Prostate gland (tissue), 2 donors: ENCODE measurements at regions not wholly inside any gene's neighbourhood (a gene's known extent, or its start where the extent isn't known, plus 50 kb on each side); places are given as distances from the start of the nearest gene placed in this dataset.

ENCODE experiments used
- DNase-seq: peaks from one replicate; pipeline ENCODE4 v3.0.0-alpha.2; 2019; ENCODE audit warnings: low spot score
- H3K27ac ChIP-seq, 2 donors: fragments of 200-600 bp; sonication (generic); 2 replicates each; pipeline ENCODE4 v1.5.1; 2017 to 2019
- H3K27me3 ChIP-seq: fragments of 200-600 bp; sonication (generic); replicated peaks from 2 replicates; pipeline ENCODE4 v1.5.1; 2019; ENCODE audit not compliant: insufficient read depth
- H3K36me3 ChIP-seq, 2 donors: fragments of 200-600 bp; sonication (generic); 1 replicate in 1 of 2; 2 replicates in 1 of 2; pipeline versions ENCODE4 v1.5.1 to v1.8.1; 2017 to 2019
- H3K4me1 ChIP-seq: fragments of 200-600 bp; sonication (generic); replicated peaks from 2 replicates; pipeline ENCODE4 v1.5.1; 2019
- H3K4me3 ChIP-seq, 2 donors: fragments of 200-600 bp; sonication (generic); 2 replicates each; pipeline ENCODE4 v1.5.1; 2017 to 2019
- H3K9me3 ChIP-seq: fragments of 200-600 bp; sonication (generic); 2 replicates; pipeline ENCODE4 v1.5.1; 2017
- CTCF ChIP-seq, 4 experiments: fragments of 200-600 bp in 2 of 4; fragments of 450-650 bp in 2 of 4; sonication (generic) in 2 of 4; IDR thresholded peaks; 1 replicate in 3 of 4; 2 replicates in 1 of 4; pipeline ENCODE4 v1.5.1; 2016 to 2019; ENCODE audit warnings: antibody characterized with exemption in 4 of 4, mild to moderate bottlenecking in 2 of 4, moderate library complexity in 2 of 4
- POLR2A ChIP-seq: fragments of 450-650 bp; IDR thresholded peaks from one replicate; pipeline ENCODE4 v1.6.1; 2016; ENCODE audit warnings: antibody characterized with exemption, mild to moderate bottlenecking
- POLR2AphosphoS5 ChIP-seq: sonication (generic); formaldehyde crosslinking; IDR thresholded peaks from one replicate; pipeline ENCODE4 v1.6.1; 2017; ENCODE audit warnings: antibody characterized with exemption
- WGBS: methylation state at CpG from one replicate; pipeline ENCODE4 v1.1.5; 2018; 5-methylcytosine and 5-hydroxymethylcytosine counted together
- intact Hi-C: fragments of 100-400 bp; cut with DNase I; formaldehyde crosslinking; loops from one replicate; pipeline ENCODE4 v1.14.2; 2022

- H3K4me1 ChIP-seq, result no peaks in the 10 kb centered on the region
- no peaks in the 10 kb centered on the region for H3K27me3 ChIP-seq
- no peak for DNase-seq
- no peak overlapping the region for H3K27ac ChIP-seq
- H3K4me3 ChIP-seq, result no peak overlapping the region
- no peaks in the 10 kb centered on the region for H3K36me3 ChIP-seq
- intact Hi-C loops, result loop anchor here (10.0 kb wide), 1 partner anchor 370 kb away; the partner anchor contains the start of gene LYPLAL1
- TF ChIP-seq CTCF (IDR thresholded peaks at IDR 0.05) (peak in 2 of 4 experiments; percentile 9 to 22), POLR2AphosphoS5 (no peak), POLR2A (no peak)
- H3K9me3 ChIP-seq, result no peaks in the 10 kb centered on the region
- WGBS, result 55% methylated on average over 5 of the region's 5 CpGs
These were observed 68.6 kb downstream of the ZC3H11B start for GRCh38 chr1:219544163-219544846.

DNA sequence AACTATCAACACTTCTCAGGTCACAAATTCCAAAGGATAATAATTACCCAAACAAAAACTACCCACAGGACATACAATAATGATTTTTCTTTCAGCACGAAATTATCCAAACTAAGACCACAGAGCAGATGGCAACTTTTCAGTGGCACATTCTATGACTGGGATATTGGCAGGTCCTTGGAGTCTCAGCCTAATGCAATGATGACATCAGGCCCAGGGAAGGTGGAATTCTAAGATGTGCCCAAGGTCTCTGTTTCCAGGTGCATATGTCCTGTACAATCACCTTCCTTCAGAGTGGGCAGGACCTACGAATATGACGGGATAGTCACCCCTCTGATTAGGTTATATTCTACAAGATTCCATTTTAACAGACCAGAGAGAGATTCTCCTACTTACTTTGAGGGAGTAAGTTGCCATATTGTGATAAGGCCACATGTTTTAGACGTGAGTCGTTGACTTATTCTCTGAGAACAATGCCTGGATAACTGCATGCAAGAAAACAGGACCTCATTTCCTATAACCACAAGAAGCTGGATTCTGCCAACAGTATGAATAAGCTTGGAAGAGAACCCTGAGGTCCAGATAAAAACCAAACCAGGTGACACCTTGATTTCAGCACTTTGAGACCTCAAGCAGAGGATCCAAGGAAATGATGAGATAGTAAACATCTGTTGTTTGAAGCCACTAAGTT lies 69.9 kb downstream of the ZC3H11B start:
- H3K27ac ChIP-seq, result no peak overlapping the region
- H3K4me1 ChIP-seq, result no peaks in the 10 kb centered on the region
- intact Hi-C loops, result loop anchor here (10.0 kb wide), 1 partner anchor 368 kb away; the partner anchor contains the start of gene LYPLAL1
- TF ChIP-seq POLR2A, result no peak
- no peak for TF ChIP-seq POLR2AphosphoS5
- no peak for TF ChIP-seq CTCF (IDR thresholded peaks at IDR 0.05)
- no peaks in the 10 kb centered on the region for H3K27me3 ChIP-seq
- H3K4me3 ChIP-seq, result no peak overlapping the region
- no peaks in the 10 kb centered on the region for H3K36me3 ChIP-seq
- 92% methylated on average over 5 of the region's 5 CpGs for WGBS
- DNase-seq, result no peak
- no peaks in the 10 kb centered on the region for H3K9me3 ChIP-seq

DNA sequence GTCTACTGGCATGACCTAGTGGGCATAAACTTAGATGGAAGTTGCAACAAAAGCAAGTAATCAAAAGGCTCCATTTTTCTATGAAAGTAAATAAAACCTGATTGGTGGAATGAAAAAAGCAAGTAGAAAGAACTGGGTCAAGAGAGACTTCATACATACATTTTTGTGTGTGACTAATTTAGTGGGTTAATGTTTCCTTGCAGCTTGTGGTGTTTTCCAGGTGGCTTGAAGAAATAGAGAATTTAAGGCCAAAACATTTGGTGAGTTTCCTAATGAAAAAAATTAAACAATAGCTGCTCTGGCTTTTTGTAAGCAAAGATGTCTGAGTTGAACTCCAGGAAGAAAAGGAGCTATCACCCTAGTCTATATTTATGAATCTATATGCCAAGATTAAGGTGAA lies 71.0 kb downstream of the ZC3H11B start:
- H3K27ac ChIP-seq, result no peak overlapping the region
- no peak for TF ChIP-seq POLR2A
- TF ChIP-seq POLR2AphosphoS5, result no peak
- no peak for TF ChIP-seq CTCF (IDR thresholded peaks at IDR 0.05)
- no peaks in the 10 kb centered on the region for H3K36me3 ChIP-seq
- H3K4me3 ChIP-seq, result no peak overlapping the region
- no peaks in the 10 kb centered on the region for H3K4me1 ChIP-seq
- intact Hi-C loops, result loop anchor here (10.0 kb wide), 1 partner anchor 367 kb away; the partner anchor contains the start of gene LYPLAL1
- no peaks in the 10 kb centered on the region for H3K9me3 ChIP-seq
- DNase-seq, result no peak
- H3K27me3 ChIP-seq, result no peaks in the 10 kb centered on the region

DNA sequence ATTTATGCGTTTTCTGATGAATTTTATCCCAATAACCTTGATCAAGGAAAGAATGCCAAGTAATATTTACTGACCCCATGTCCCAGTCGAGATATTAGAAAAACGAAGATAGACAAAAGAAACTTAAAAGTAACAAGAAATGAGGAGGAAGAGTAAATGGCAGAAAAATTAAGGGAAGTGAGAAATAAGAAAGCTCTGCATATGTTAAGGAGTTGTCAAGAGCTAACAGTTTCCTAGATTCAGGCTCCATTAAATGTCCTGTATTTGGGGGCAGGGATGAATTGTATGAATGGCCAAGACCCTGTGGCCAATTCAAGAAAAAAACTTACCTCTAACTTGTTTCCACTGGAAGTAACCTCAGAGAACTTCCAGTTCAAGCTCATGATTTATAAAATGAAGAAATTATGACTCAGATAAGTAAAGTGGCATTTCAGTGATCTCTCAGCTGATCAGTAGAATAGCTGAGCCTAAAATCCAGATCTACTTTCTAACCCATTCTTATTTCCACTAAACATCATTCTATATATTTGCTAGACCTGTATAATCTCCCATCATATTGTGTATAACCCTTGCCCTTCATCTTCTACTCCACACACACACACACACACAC lies 73.2 kb downstream of the ZC3H11B start:
- Histone ChIP-seq H3K27me3 (no peaks in the 10 kb centered on the region), H3K4me3 (no peak overlapping the region), H3K9me3 (no peaks in the 10 kb centered on the region), H3K27ac (no peak overlapping the region), H3K4me1 (no peaks in the 10 kb centered on the region), H3K36me3 (no peaks in the 10 kb centered on the region)
- WGBS, result 63% methylated on average over 3 of the region's 3 CpGs
- DNase-seq, result no peak
- no peak for TF ChIP-seq POLR2A
- TF ChIP-seq POLR2AphosphoS5, result no peak
- no peak for TF ChIP-seq CTCF (IDR thresholded peaks at IDR 0.05)
- intact Hi-C loops, result loop anchor here (10.0 kb wide), 1 partner anchor 365 kb away; the partner anchor contains the start of gene LYPLAL1
